Esophagus muscularis mucosa (tissue), 3 donors: ENCODE measurements at regions not wholly inside any gene's neighbourhood (a gene's known extent, or its start where the extent isn't known, plus 50 kb on each side); places are given as distances from the start of the nearest gene placed in this dataset.

Source experiments
- EP300 ChIP-seq: sonication (generic); formaldehyde crosslinking; IDR thresholded peaks from one replicate; pipeline ENCODE4 v1.6.1; 2017; ENCODE audit warnings: antibody characterized with exemption
- TF ChIP-seq, protein P1 (sequence below), 3 experiments: fragments of 200-600 bp in 2 of 3; fragments of 450-650 bp in 1 of 3; sonication (generic) in 2 of 3; IDR thresholded peaks; one replicate each; pipeline ENCODE4 v1.5.1; 2017 to 2019; ENCODE audit warnings: antibody characterized with exemption in 3 of 3, mild to moderate bottlenecking in 2 of 3, moderate library complexity in 1 of 3

DNA sequence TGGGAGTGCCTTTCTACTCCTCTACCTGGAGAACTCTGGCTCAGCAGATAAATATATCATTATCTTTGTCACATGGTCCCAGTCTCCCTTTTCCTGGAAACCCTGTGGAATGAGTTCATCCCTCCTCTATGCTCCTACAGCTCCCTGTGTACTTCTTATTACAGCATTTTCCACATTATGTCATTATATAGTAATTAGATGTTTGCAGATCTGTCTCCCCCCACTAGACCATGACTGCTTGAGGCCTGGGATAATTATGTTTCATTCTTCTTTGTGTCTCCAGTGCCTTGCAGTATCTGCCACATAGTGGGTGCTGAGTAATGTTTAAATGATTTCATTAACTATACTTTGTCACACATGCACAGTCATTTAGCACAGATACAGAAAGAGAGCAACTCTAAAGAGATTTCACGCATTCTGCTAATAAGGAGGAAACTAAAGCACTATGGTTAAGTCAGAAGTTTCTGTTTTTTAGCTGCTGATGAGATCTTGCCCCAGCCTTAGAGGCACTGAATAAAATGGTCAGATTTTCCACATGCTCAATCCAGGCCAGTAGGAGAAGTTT lies 66.1 kb upstream of the DIAPH3 start:
- TF ChIP-seq, protein P1, sequence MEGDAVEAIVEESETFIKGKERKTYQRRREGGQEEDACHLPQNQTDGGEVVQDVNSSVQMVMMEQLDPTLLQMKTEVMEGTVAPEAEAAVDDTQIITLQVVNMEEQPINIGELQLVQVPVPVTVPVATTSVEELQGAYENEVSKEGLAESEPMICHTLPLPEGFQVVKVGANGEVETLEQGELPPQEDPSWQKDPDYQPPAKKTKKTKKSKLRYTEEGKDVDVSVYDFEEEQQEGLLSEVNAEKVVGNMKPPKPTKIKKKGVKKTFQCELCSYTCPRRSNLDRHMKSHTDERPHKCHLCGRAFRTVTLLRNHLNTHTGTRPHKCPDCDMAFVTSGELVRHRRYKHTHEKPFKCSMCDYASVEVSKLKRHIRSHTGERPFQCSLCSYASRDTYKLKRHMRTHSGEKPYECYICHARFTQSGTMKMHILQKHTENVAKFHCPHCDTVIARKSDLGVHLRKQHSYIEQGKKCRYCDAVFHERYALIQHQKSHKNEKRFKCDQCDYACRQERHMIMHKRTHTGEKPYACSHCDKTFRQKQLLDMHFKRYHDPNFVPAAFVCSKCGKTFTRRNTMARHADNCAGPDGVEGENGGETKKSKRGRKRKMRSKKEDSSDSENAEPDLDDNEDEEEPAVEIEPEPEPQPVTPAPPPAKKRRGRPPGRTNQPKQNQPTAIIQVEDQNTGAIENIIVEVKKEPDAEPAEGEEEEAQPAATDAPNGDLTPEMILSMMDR (IDR thresholded peaks at IDR 0.05): no peak
- no peak for TF ChIP-seq EP300
